ENCODE measurements at regions not wholly inside any gene's neighbourhood (a gene's known extent, or its start where the extent isn't known, plus 50 kb on each side); places are given as distances from the start of the nearest gene placed in this dataset.

DNA sequence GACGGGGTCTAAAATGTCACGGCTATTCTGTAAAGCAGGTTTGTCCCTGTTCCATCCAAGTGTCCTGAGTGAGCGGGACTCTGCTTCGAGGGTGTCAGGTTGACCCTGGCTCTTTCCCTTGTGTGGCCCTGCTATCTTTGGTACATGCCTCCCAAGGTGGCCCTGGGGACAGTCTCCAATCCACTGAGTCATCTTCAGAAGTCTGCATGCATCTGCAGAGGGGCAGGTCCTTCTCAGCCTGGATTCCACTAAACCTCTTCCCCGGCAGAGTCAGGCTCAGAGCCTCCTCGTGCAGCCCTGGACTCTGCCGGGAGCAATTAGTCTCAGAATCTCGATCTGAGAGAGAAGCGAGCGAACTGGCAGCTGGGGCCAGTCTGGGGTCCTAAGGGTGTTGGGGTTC, 50.1 kb upstream of the KCNJ15 start:
- TF ChIP-seq EZH2 (IDR thresholded peaks at IDR 0.05; ENCODE audit: insufficient read depth, poor library complexity, severe bottlenecking) (no peak), EZH2phosphoT487 (IDR thresholded peaks at IDR 0.05; ENCODE audit: insufficient read depth, low read depth) (no peak)
